ENCODE measurements at regions not wholly inside any gene's neighbourhood (a gene's known extent, or its start where the extent isn't known, plus 50 kb on each side); places are given as distances from the start of the nearest gene placed in this dataset.

GRCh38 chr4:103996637-103997036 is 276.9 kb upstream of the TACR3 start:
- Histone ChIP-seq H2AFZ (ENCODE audit: low read depth, low read length, poor library complexity, severe bottlenecking) (peak overlapping the region; percentile 97), H3K9me3 (ENCODE audit: control insufficient read depth in 1 of 2, insufficient read depth in 1 of 2, low read depth in 1 of 2, low read length in 2 of 2) (0 out of 4 replicates have a peak, but pooled peaks cover 3% of the 10 kb centered on the region in 2 experiments), H3K27me3 (ENCODE audit: insufficient read depth, low read length) (no peaks in the 10 kb centered on the region), H3K79me2 (ENCODE audit: insufficient read depth, low read length) (no peaks in the 10 kb centered on the region), H3K36me3 (ENCODE audit: control insufficient read depth in 1 of 2, insufficient read depth in 2 of 2, low read length in 2 of 2) (no peaks in the 10 kb centered on the region), H3K4me3 (replicated peaks in 1 of 2; ENCODE audit: low read depth in 1 of 2, low read length in 2 of 2) (peak overlapping the region; percentile 26 to 43), H3K4me1 (ENCODE audit: control insufficient read depth in 1 of 2, insufficient read depth in 2 of 2, low read length in 2 of 2) (peaks cover 11 to 19% of the 10 kb centered on the region in 2 experiments; a peak in 3 of 4 replicates), H4K20me1 (ENCODE audit: insufficient read depth) (no peaks in the 10 kb centered on the region), H3K4me2 (ENCODE audit: low read length) (peak overlapping the region; percentile 62), H3K9ac (ENCODE audit: low read length) (peak overlapping the region; percentile 31), H3K9me2 (ENCODE audit: insufficient read depth) (no peaks in the 10 kb centered on the region), H3K27ac (ENCODE audit: low read depth, low read length) (peak overlapping the region; percentile 39; the same call in 1 of the 2 replicates)
- DNase-seq (ENCODE audit: low read depth, low spot score) (peak; percentile 78), ATAC-seq (peak; percentile 91)
- ChIA-PET RAD21 (ENCODE audit: low non-redundant PET in 1 of 2, low total read pairs in 2 of 2, uncharacterized antibody in 2 of 2, unreplicated experiment in 2 of 2) (no interaction called here), CTCF (interaction anchor here (0.7 to 1.5 kb wide), 4 partner anchors 16 to 1670 kb away, joined by 3 to 5 read pairs (median 4); no protein-coding TSS in a partner anchor), POLR2A (no interaction called here)
- no TSS peak for BruUV-seq (replicated peaks)
- TF ChIP-seq CBX3 (IDR thresholded peaks at IDR 0.05; ENCODE audit: low read depth), result peak; percentile 78
- 0 out of 2 replicates have a peak, but pooled peaks have one; percentile 46 for TF ChIP-seq MAX (IDR thresholded peaks at IDR 0.05)
- TF ChIP-seq ZFX (IDR thresholded peaks at IDR 0.05), result no peak
- TF ChIP-seq POLR2AphosphoS5 (IDR thresholded peaks at IDR 0.05; ENCODE audit: low read depth, low read length), result 0 out of 2 replicates have a peak, but pooled peaks have one; percentile 21
- peak; percentile 50 for TF ChIP-seq SP1 (IDR thresholded peaks at IDR 0.05; ENCODE audit: low read depth)
- TF ChIP-seq EGR1 (IDR thresholded peaks at IDR 0.05; ENCODE audit: low read depth), result no peak
- TF ChIP-seq EZH2phosphoT487 (IDR thresholded peaks at IDR 0.05; ENCODE audit: borderline replicate concordance), result no peak
- TF ChIP-seq YY1 (IDR thresholded peaks at IDR 0.05; ENCODE audit: extremely low read depth, insufficient replicate concordance, low read depth, low read length), result peak; percentile 28
- peak; percentile 82 for TF ChIP-seq TCF7L2 (IDR thresholded peaks at IDR 0.05; ENCODE audit: borderline replicate concordance, extremely low read depth, insufficient read depth, insufficient read length)
- peak; percentile 81 for TF ChIP-seq FOSL1 (IDR thresholded peaks at IDR 0.05; ENCODE audit: low read depth)
- peak; percentile 81; the same call in 1 of the 2 replicates for TF ChIP-seq JUND (IDR thresholded peaks at IDR 0.05)
- TF ChIP-seq SRF (IDR thresholded peaks at IDR 0.05; ENCODE audit: low read depth), result no peak
- intact Hi-C loops (cut with micrococcal nuclease), result loop anchor here (1.0 to 10.0 kb wide), 3 partner anchors 192 to 1475 kb away; no protein-coding TSS in a partner anchor
